CD4-positive, alpha-beta T cell (primary cell): ENCODE measurements at regions not wholly inside any gene's neighbourhood (a gene's known extent, or its start where the extent isn't known, plus 50 kb on each side); places are given as distances from the start of the nearest gene placed in this dataset.

ENCODE experiments used
- ATAC-seq: fragments of 200-7000 bp; cut with Tn5 transposase; one replicate; pipeline ENCODE4 v1.10.0; 2022; ENCODE audit warnings: mild to moderate bottlenecking; ENCODE audit not compliant: poor library complexity
- CTCF ChIA-PET: fragments of 350-600 bp; sonication (Branson Sonifier 250); formaldehyde crosslinking; loops from one replicate; lab custom pipeline; 2021; ENCODE audit warnings: antibody characterized with exemption, inconsistent platforms; lab: Charles Lee
- POLR2A ChIA-PET: fragments of 350-600 bp; sonication (Branson Sonifier 250); formaldehyde crosslinking; loops from one replicate; lab custom pipeline; 2021; ENCODE audit warnings: antibody characterized with exemption, inconsistent platforms; lab: Charles Lee
- DNase-seq, 14 experiments: peaks; one replicate each; pipeline ENCODE4 v3.0.0-alpha.2; 2013 to 2020; ENCODE audit warnings: mixed read lengths in 2 of 14
- H3K27ac ChIP-seq, 2 donors: one replicate each; pipeline versions ENCODE4 v1.5.1 to v1.7.0; 2013; ENCODE audit warnings: low read length in 2 of 2, low read depth in 1 of 2, mild to moderate bottlenecking in 1 of 2
- H3K27me3 ChIP-seq, 2 experiments: 1 replicate in 1 of 2; 2 replicates in 1 of 2; pipeline versions ENCODE4 v1.6.1 to v1.7.0; 2013; ENCODE audit warnings: low read length in 2 of 2, control low read depth in 1 of 2, mild to moderate bottlenecking in 1 of 2, moderate library complexity in 1 of 2; ENCODE audit not compliant: insufficient read depth in 2 of 2, control insufficient read depth in 1 of 2
- H3K36me3 ChIP-seq: one replicate; pipeline ENCODE4 v1.6.1; 2013; ENCODE audit warnings: low read length, control low read depth; ENCODE audit not compliant: insufficient read depth
- H3K4me1 ChIP-seq: one replicate; pipeline ENCODE4 v1.6.1; 2013; ENCODE audit warnings: low read length, control low read depth; ENCODE audit not compliant: insufficient read depth
- H3K4me3 ChIP-seq: one replicate; pipeline ENCODE4 v1.5.1; 2013; ENCODE audit warnings: mild to moderate bottlenecking, low read length, moderate library complexity
- H3K9me3 ChIP-seq, 2 experiments: 1 replicate in 1 of 2; 2 replicates in 1 of 2; pipeline versions ENCODE4 v1.6.1 to v1.7.0; 2013; ENCODE audit warnings: low read length in 2 of 2, mild to moderate bottlenecking in 2 of 2, control low read depth in 1 of 2, moderate library complexity in 1 of 2; ENCODE audit not compliant: control insufficient read depth in 1 of 2, insufficient read depth in 1 of 2
- H3K27ac Mint-ChIP-seq: one replicate; pipeline ENCODE4 v1.8.0; 2020; ENCODE audit warnings: mixed read lengths
- H3K27me3 Mint-ChIP-seq: one replicate; pipeline ENCODE4 v1.8.0; 2021; ENCODE audit warnings: mixed read lengths
- H3K36me3 Mint-ChIP-seq: one replicate; pipeline ENCODE4 v1.8.0; 2021; ENCODE audit warnings: low read depth, mixed read lengths
- H3K4me1 Mint-ChIP-seq: one replicate; pipeline ENCODE4 v1.8.0; 2021; ENCODE audit warnings: low read depth, mixed read lengths
- H3K4me3 Mint-ChIP-seq: one replicate; pipeline ENCODE4 v1.8.0; 2020; ENCODE audit warnings: mild to moderate bottlenecking, mixed read lengths
- H3K9me3 Mint-ChIP-seq: one replicate; pipeline ENCODE4 v1.8.0; 2020; ENCODE audit warnings: mixed read lengths
- intact Hi-C, 2 experiments: fragments of 100-400 bp; cut with DNase I in 1 of 2; cut with micrococcal nuclease in 1 of 2; formaldehyde crosslinking; loops; one replicate each; pipeline versions ENCODE4 v1.15.1 to v1.9.0; 2023 to 2025; cut with DNase I, micrococcal nuclease
- TF ChIP-seq, protein P1 (sequence below): fragments of 200-600 bp; IDR thresholded peaks from one replicate; pipeline ENCODE4 v1.8.0; 2022; ENCODE audit warnings: antibody characterized with exemption, mild to moderate bottlenecking

DNA sequence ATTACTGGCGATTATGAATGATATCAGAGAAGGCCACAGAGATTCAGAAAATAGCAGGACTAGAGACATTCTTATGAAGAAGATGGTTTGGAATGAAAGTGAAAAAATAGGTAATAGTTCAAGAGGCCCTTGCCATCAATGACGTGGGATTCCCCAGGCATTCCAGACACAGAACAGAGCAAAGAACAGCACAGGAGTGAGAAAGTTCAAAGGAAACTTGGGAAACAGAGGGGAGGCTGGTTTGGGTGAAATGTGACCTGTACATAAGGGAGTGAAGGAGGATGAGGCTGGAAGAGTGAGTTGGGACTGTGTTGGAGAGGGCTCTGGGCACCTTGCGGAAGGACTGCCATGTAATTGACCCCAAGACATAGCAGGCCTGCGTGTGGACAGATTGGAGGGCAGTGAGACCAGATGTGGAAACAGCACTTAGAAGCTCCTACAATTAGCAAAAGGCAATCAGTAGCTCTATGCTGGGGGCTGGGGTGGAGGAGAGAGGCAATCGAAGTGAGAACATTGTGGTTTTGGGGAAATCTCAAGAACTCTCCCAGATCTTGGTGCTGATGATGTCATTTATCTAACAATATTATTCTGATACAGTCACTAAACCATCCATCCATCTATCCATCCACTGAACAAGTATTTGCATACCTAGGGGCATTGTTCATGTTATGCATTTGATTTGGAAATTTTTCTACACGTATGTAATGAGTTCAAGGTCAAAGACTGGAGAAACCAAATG is 365.3 kb upstream of the ZFHX3 start:
- Mint-ChIP-seq H3K4me3 (no peak overlapping the region), H3K4me1 (no peaks in the 10 kb centered on the region), H3K27me3 (no peaks in the 10 kb centered on the region), H3K36me3 (no peaks in the 10 kb centered on the region), H3K9me3 (no peaks in the 10 kb centered on the region), H3K27ac (no peak overlapping the region)
- ATAC-seq (no peak), DNase-seq (no peak)
- Histone ChIP-seq H3K36me3 (no peaks in the 10 kb centered on the region), H3K27me3 (no peaks in the 10 kb centered on the region), H3K27ac (no peak overlapping the region), H3K4me1 (no peaks in the 10 kb centered on the region), H3K9me3 (no peaks in the 10 kb centered on the region), H3K4me3 (no peak overlapping the region)
- TF ChIP-seq, protein P1, sequence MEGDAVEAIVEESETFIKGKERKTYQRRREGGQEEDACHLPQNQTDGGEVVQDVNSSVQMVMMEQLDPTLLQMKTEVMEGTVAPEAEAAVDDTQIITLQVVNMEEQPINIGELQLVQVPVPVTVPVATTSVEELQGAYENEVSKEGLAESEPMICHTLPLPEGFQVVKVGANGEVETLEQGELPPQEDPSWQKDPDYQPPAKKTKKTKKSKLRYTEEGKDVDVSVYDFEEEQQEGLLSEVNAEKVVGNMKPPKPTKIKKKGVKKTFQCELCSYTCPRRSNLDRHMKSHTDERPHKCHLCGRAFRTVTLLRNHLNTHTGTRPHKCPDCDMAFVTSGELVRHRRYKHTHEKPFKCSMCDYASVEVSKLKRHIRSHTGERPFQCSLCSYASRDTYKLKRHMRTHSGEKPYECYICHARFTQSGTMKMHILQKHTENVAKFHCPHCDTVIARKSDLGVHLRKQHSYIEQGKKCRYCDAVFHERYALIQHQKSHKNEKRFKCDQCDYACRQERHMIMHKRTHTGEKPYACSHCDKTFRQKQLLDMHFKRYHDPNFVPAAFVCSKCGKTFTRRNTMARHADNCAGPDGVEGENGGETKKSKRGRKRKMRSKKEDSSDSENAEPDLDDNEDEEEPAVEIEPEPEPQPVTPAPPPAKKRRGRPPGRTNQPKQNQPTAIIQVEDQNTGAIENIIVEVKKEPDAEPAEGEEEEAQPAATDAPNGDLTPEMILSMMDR: no peak
- ChIA-PET CTCF (no interaction called here), POLR2A (no interaction called here)
- intact Hi-C loops: no loop called here

- Mint-ChIP-seq H3K4me3 (no peak overlapping the region), H3K36me3 (no peaks in the 10 kb centered on the region), H3K4me1 (no peaks in the 10 kb centered on the region), H3K27me3 (no peaks in the 10 kb centered on the region), H3K9me3 (no peaks in the 10 kb centered on the region), H3K27ac (no peak overlapping the region)
- H3K27me3 ChIP-seq: no peaks in the 10 kb centered on the region
- CTCF ChIA-PET: no interaction called here
- H3K36me3 ChIP-seq: no peaks in the 10 kb centered on the region
- intact Hi-C loops: no loop called here
- ATAC-seq (no peak), DNase-seq (no peak)
- no peaks in the 10 kb centered on the region for H3K9me3 ChIP-seq
- no peak overlapping the region for H3K27ac ChIP-seq
- TF ChIP-seq, protein P1: no peak
- H3K4me1 ChIP-seq: no peaks in the 10 kb centered on the region
- H3K4me3 ChIP-seq: no peak overlapping the region
- POLR2A ChIA-PET: no interaction called here
These were observed 364.5 kb upstream of the ZFHX3 start for GRCh38 chr16:73412416-73412815.

- H3K9me3 Mint-ChIP-seq: no peaks in the 10 kb centered on the region
- ATAC-seq (no peak), DNase-seq (no peak)
- H3K4me1 Mint-ChIP-seq: no peaks in the 10 kb centered on the region
- ChIA-PET CTCF (no interaction called here), POLR2A (no interaction called here)
- intact Hi-C loops: no loop called here
- no peaks in the 10 kb centered on the region for H3K27me3 Mint-ChIP-seq
- no peaks in the 10 kb centered on the region for H3K36me3 Mint-ChIP-seq
- Histone ChIP-seq H3K27me3 (no peaks in the 10 kb centered on the region), H3K36me3 (no peaks in the 10 kb centered on the region), H3K4me1 (no peaks in the 10 kb centered on the region), H3K4me3 (no peak overlapping the region), H3K27ac (no peak overlapping the region), H3K9me3 (no peaks in the 10 kb centered on the region)
- H3K27ac Mint-ChIP-seq: no peak overlapping the region
- TF ChIP-seq, protein P1: no peak
- H3K4me3 Mint-ChIP-seq: no peak overlapping the region
These were observed 360.8 kb upstream of the ZFHX3 start for GRCh38 chr16:73408716-73409115.
